GM06990 (cell line): ENCODE measurements at regions not wholly inside any gene's neighbourhood (a gene's known extent, or its start where the extent isn't known, plus 50 kb on each side); places are given as distances from the start of the nearest gene placed in this dataset.

Experiments used
- DNase-seq: peaks from one replicate; pipeline ENCODE4 v3.0.0-alpha.2; 2011; ENCODE audit not compliant: insufficient read length; ENCODE audit errors: extremely low read depth
- H3K27me3 ChIP-seq: replicated peaks from 2 replicates; pipeline ENCODE4 v1.6.0; 2011; ENCODE audit warnings: low read length; ENCODE audit not compliant: control insufficient read depth, insufficient read depth
- H3K36me3 ChIP-seq: 2 replicates; pipeline ENCODE4 v1.5.1; 2011; ENCODE audit warnings: low read length; ENCODE audit not compliant: control insufficient read depth, insufficient read depth
- H3K4me3 ChIP-seq: replicated peaks from 2 replicates; pipeline ENCODE4 v1.5.1; 2011; ENCODE audit warnings: low read depth, mild to moderate bottlenecking, control low read depth, low read length
- TF ChIP-seq, protein P1 (sequence below): IDR thresholded peaks from 2 replicates; pipeline ENCODE4 v1.5.1; 2011; ENCODE audit warnings: low read length, control low read depth, mild to moderate bottlenecking, inconsistent platforms; ENCODE audit not compliant: insufficient read depth, poor library complexity, severe bottlenecking

DNA sequence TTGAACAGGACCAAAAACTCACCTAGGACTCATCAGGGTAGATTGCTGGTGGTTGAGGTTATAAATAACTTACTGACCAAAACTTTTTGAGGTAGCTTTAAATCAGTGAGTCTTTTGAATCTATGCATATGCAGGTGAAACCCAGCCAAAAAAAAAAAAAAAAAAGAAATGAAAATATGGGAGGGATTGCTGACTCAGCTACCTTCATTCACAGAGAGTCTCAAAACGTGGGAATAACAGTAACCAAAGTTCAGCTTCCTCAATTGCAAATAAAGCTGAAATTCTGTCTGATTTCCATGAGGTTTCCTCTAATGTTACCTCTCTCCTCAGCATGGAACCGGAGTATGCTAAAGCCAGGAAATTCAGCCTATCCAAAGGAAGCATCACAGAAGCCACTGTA is 95.2 kb upstream of the SEMA6D start:
- Histone ChIP-seq H3K36me3 (no peaks in the 10 kb centered on the region), H3K27me3 (no peaks in the 10 kb centered on the region), H3K4me3 (no peak overlapping the region)
- TF ChIP-seq, protein P1, sequence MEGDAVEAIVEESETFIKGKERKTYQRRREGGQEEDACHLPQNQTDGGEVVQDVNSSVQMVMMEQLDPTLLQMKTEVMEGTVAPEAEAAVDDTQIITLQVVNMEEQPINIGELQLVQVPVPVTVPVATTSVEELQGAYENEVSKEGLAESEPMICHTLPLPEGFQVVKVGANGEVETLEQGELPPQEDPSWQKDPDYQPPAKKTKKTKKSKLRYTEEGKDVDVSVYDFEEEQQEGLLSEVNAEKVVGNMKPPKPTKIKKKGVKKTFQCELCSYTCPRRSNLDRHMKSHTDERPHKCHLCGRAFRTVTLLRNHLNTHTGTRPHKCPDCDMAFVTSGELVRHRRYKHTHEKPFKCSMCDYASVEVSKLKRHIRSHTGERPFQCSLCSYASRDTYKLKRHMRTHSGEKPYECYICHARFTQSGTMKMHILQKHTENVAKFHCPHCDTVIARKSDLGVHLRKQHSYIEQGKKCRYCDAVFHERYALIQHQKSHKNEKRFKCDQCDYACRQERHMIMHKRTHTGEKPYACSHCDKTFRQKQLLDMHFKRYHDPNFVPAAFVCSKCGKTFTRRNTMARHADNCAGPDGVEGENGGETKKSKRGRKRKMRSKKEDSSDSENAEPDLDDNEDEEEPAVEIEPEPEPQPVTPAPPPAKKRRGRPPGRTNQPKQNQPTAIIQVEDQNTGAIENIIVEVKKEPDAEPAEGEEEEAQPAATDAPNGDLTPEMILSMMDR = no peak
- DNase-seq = no peak

DNA sequence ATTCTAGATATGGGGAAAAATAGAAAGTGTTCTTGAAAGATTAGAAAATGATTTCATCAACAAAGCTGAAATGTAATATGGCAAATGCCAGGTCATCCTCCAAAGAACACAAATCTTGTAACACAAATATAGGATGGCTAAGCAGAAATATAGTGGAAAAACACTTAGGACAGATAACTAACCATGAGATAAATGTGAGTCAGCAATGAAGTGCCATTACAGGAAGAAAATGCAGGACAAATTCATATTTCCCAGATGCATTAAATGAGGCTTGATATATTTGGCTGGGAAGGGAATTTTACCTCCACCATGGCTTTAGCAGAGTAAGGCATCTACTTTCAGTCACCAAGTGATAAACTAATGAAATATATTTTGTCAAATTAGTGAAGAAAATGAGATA is 92.8 kb upstream of the SEMA6D start:
- Histone ChIP-seq H3K36me3 (no peaks in the 10 kb centered on the region), H3K27me3 (no peaks in the 10 kb centered on the region), H3K4me3 (no peak overlapping the region)
- no peak for DNase-seq
- TF ChIP-seq, protein P1 = no peak

DNA sequence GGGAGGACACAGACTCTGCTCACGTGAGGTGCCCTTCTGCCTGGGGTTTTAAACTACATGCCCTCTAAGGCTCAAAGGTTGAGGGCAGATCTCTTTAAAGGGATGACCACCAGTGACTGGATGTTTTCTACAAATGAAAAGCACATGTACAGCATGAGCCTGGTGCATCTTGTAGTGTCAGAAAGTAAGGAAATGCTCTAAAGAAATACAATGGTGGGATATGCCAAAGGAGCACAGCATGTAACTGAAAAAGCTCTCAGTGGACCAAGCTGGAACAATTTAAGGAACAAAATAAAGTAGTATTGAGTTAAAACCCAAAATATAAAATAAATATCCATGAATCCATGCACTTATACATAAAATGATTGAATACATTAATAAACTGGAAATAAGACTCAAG is 78.3 kb upstream of the SEMA6D start:
- DNase-seq = no peak
- H3K36me3 ChIP-seq = no peaks in the 10 kb centered on the region
- no peaks in the 10 kb centered on the region for H3K27me3 ChIP-seq
- TF ChIP-seq, protein P1 = no peak
- no peak overlapping the region for H3K4me3 ChIP-seq

DNA sequence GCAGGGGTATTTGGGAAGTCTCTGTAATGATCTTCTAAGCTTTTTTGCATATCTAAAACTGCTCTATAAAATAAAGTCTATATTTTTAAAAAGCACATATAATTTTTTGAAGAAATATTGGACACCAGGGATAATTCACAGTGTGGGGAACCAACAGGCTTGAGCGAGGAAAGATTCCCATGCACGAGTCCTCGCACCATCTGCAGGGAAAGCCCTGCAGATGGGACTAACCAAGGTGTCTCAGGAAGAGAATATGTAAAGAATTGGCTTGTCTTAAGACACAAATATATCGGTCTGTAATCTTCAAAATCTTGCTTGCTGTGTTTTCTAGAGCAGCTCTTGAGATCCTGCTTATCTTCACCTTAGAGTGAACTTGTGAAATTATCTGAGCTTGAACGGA is 77.2 kb upstream of the SEMA6D start:
- Histone ChIP-seq H3K4me3 (no peak overlapping the region), H3K36me3 (no peaks in the 10 kb centered on the region), H3K27me3 (no peaks in the 10 kb centered on the region)
- no peak for DNase-seq
- TF ChIP-seq, protein P1 = no peak

DNA sequence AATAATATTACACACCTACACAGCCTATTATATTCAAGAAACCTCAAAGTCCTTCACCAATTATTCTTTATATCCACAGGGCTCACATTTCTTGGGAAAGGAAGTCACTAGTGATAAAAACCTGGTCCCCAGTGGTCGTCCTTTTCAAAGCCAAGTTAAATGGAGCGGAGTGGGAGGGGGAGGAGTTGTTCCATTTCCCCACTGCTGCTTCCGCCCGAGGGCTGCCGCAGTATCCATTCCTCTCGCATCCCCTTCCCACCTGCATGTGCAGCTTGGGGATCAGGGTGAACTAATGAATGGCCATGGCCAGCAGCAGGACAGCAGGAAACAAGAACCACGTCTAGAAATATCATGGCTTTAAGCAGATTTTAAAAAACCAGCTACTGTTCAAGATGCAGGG is 76.4 kb upstream of the SEMA6D start:
- TF ChIP-seq, protein P1 = no peak
- Histone ChIP-seq H3K27me3 (no peaks in the 10 kb centered on the region), H3K4me3 (no peak overlapping the region), H3K36me3 (no peaks in the 10 kb centered on the region)
- no peak for DNase-seq

DNA sequence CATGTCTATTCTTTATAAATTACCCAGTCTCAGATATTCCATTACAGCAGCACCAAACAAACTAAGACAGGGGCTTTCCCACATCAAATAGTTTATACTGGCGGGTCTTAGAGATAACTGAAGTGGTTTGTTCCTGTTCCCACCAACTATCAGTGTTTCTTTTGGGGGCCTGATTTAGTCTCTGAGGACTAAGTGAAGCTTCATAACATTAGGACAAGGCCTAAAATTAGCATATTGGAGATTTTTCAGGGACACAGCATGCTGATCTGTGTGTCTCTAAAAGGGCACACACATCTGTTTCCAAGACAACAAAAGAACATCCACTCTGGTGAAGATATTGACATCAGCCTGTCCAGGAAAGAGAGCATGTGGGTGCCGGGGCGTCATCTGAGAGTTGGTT is 72.6 kb upstream of the SEMA6D start:
- H3K36me3 ChIP-seq = no peaks in the 10 kb centered on the region
- no peaks in the 10 kb centered on the region for H3K27me3 ChIP-seq
- H3K4me3 ChIP-seq = no peak overlapping the region
- TF ChIP-seq, protein P1 = no peak
- no peak for DNase-seq
